ENCODE measurements at regions not wholly inside any gene's neighbourhood (a gene's known extent, or its start where the extent isn't known, plus 50 kb on each side); places are given as distances from the start of the nearest gene placed in this dataset.

DNA sequence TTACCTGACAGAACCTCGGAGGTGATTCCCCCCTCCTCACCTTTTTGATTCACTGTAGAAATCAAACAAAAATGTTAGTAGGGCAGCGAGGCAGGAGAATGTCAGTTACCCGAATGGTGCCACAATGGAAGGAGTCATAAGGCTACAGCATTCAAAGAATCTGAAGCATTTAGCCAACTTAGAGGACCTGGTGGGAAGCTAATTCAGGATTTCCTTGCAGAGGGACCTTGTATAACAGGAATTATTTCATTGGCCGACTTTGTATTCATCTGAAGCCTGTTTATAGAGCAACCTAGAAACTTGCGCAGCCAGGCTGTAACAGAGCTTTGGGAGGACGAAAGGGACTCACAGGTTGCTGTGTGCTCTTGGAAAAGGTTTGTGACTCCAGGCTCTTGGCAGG is 129.1 kb upstream of the MMADHC start:
- H3K36me3 ChIP-seq (ENCODE audit: control insufficient read depth, insufficient read depth, low read length) = no peaks in the 10 kb centered on the region
- H2AFZ ChIP-seq (ENCODE audit: low read length) = no peak overlapping the region
- TF ChIP-seq EZH2 (IDR thresholded peaks at IDR 0.05; ENCODE audit: low read length, missing control alignments) = no peak
- TF ChIP-seq CTCF (conservative IDR thresholded peaks at IDR 0.05 in 1 of 2, IDR thresholded peaks at IDR 0.05 in 1 of 2; ENCODE audit: low read depth in 1 of 2, low read length in 2 of 2) = no peak
- H4K20me1 ChIP-seq (ENCODE audit: control insufficient read depth, extremely low read depth, insufficient read depth, low read length) = no peaks in the 10 kb centered on the region
- peak in 1 of 2 donors; percentile 45 for DNase-seq (ENCODE audit: low read depth in 2 of 2)
- H3K79me2 ChIP-seq (ENCODE audit: control insufficient read depth, insufficient read depth, low read length) = no peaks in the 10 kb centered on the region
- H3K27me3 ChIP-seq (ENCODE audit: control insufficient read depth, insufficient read depth, low read length) = no peaks in the 10 kb centered on the region
- no peak overlapping the region for H3K4me2 ChIP-seq (ENCODE audit: extremely low read depth, insufficient read depth, low read length)
- no peaks in the 10 kb centered on the region for H3K4me1 ChIP-seq (ENCODE audit: control insufficient read depth, extremely low read depth, insufficient read depth, low read length)
- no peak overlapping the region for H3K9ac ChIP-seq (ENCODE audit: insufficient read depth, low read length)
- no peak overlapping the region for H3K27ac ChIP-seq (ENCODE audit: insufficient read depth, low read length)
- no peaks in the 10 kb centered on the region for H3K9me3 ChIP-seq (ENCODE audit: control insufficient read depth, insufficient read depth, low read depth, low read length)
- no peak overlapping the region for H3K4me3 ChIP-seq (replicated peaks in 1 of 4; ENCODE audit: control extremely low read depth in 1 of 4, insufficient read depth in 1 of 4, low read depth in 3 of 4, low read length in 4 of 4)

DNA sequence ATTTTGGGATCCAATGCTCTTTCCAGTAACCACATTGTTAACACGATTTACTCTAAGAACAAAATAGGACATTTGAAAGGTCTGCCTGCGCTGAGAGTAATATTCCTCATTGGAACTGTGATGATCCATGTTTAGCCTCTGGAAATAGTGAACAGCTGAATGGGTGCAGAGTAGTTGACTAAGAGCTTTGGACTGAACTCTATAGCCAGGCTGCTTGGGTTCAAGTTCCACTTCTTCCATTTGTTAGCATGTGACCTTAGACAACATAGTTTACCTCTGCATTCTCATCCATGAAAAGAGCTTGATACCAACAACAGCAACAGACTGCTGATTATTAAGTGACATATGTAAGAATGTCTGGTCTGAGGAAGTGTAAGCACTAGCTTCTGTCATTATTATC is 128.3 kb upstream of the MMADHC start:
- no peaks in the 10 kb centered on the region for H3K36me3 ChIP-seq (ENCODE audit: control insufficient read depth, insufficient read depth, low read length)
- DNase-seq (ENCODE audit: low read depth in 2 of 2) = no peak
- no peaks in the 10 kb centered on the region for H4K20me1 ChIP-seq (ENCODE audit: control insufficient read depth, extremely low read depth, insufficient read depth, low read length)
- no peak overlapping the region for H3K4me2 ChIP-seq (ENCODE audit: extremely low read depth, insufficient read depth, low read length)
- TF ChIP-seq EZH2 (IDR thresholded peaks at IDR 0.05; ENCODE audit: low read length, missing control alignments) (no peak), CTCF (conservative IDR thresholded peaks at IDR 0.05 in 1 of 2, IDR thresholded peaks at IDR 0.05 in 1 of 2; ENCODE audit: low read depth in 1 of 2, low read length in 2 of 2) (no peak)
- no peaks in the 10 kb centered on the region for H3K27me3 ChIP-seq (ENCODE audit: control insufficient read depth, insufficient read depth, low read length)
- no peak overlapping the region for H3K9ac ChIP-seq (ENCODE audit: insufficient read depth, low read length)
- no peak overlapping the region for H2AFZ ChIP-seq (ENCODE audit: low read length)
- no peaks in the 10 kb centered on the region for H3K4me1 ChIP-seq (ENCODE audit: control insufficient read depth, extremely low read depth, insufficient read depth, low read length)
- H3K9me3 ChIP-seq (ENCODE audit: control insufficient read depth, insufficient read depth, low read depth, low read length) = no peaks in the 10 kb centered on the region
- H3K79me2 ChIP-seq (ENCODE audit: control insufficient read depth, insufficient read depth, low read length) = no peaks in the 10 kb centered on the region
- no peak overlapping the region for H3K27ac ChIP-seq (ENCODE audit: insufficient read depth, low read length)
- H3K4me3 ChIP-seq (replicated peaks in 1 of 4; ENCODE audit: control extremely low read depth in 1 of 4, insufficient read depth in 1 of 4, low read depth in 3 of 4, low read length in 4 of 4) = no peak overlapping the region

GRCh38 chr2:149715005-149715592 is 127.5 kb upstream of the MMADHC start:
- H4K20me1 ChIP-seq (ENCODE audit: control insufficient read depth, extremely low read depth, insufficient read depth, low read length) = no peaks in the 10 kb centered on the region
- H2AFZ ChIP-seq (ENCODE audit: low read length) = no peak overlapping the region
- H3K9ac ChIP-seq (ENCODE audit: insufficient read depth, low read length) = no peak overlapping the region
- H3K27me3 ChIP-seq (ENCODE audit: control insufficient read depth, insufficient read depth, low read length) = no peaks in the 10 kb centered on the region
- H3K36me3 ChIP-seq (ENCODE audit: control insufficient read depth, insufficient read depth, low read length) = no peaks in the 10 kb centered on the region
- no peak overlapping the region for H3K4me2 ChIP-seq (ENCODE audit: extremely low read depth, insufficient read depth, low read length)
- no peak overlapping the region for H3K27ac ChIP-seq (ENCODE audit: insufficient read depth, low read length)
- DNase-seq (ENCODE audit: low read depth in 2 of 2) = peak; percentile 45 to 57
- no peaks in the 10 kb centered on the region for H3K9me3 ChIP-seq (ENCODE audit: control insufficient read depth, insufficient read depth, low read depth, low read length)
- no peaks in the 10 kb centered on the region for H3K4me1 ChIP-seq (ENCODE audit: control insufficient read depth, extremely low read depth, insufficient read depth, low read length)
- H3K79me2 ChIP-seq (ENCODE audit: control insufficient read depth, insufficient read depth, low read length) = no peaks in the 10 kb centered on the region
- TF ChIP-seq EZH2 (IDR thresholded peaks at IDR 0.05; ENCODE audit: low read length, missing control alignments) (no peak), CTCF (conservative IDR thresholded peaks at IDR 0.05 in 1 of 2, IDR thresholded peaks at IDR 0.05 in 1 of 2; ENCODE audit: low read depth in 1 of 2, low read length in 2 of 2) (peak; percentile 68 to 86)
- H3K4me3 ChIP-seq (replicated peaks in 1 of 4; ENCODE audit: control extremely low read depth in 1 of 4, insufficient read depth in 1 of 4, low read depth in 3 of 4, low read length in 4 of 4) = no peak overlapping the region

Data from fibroblast of lung (primary cell).